Mesodermal cell (in vitro differentiated cells): ENCODE measurements at regions not wholly inside any gene's neighbourhood (a gene's known extent, or its start where the extent isn't known, plus 50 kb on each side); places are given as distances from the start of the nearest gene placed in this dataset.
"Not testable (repeated sequence)": the region's sequence is repeated elsewhere in the genome, so short reads cannot be mapped to it uniquely, and the experiment has no call there.

Source experiments
- H3K27ac ChIP-seq: 2 replicates; pipeline ENCODE4 v1.7.0; 2013; ENCODE audit warnings: mild to moderate bottlenecking, low read depth, low read length, moderate library complexity; ENCODE audit not compliant: severe bottlenecking
- H3K36me3 ChIP-seq: 2 replicates; pipeline ENCODE4 v1.7.1; 2013; ENCODE audit warnings: mild to moderate bottlenecking, low read length, moderate library complexity; ENCODE audit not compliant: control insufficient read depth, insufficient read depth
- H3K4me1 ChIP-seq: one replicate; pipeline ENCODE4 v1.7.1; 2013; ENCODE audit warnings: mild to moderate bottlenecking, low read length; ENCODE audit not compliant: insufficient read depth, control insufficient read depth, poor library complexity, severe bottlenecking
- H3K4me3 ChIP-seq: 2 replicates; pipeline ENCODE4 v1.7.0; 2013; ENCODE audit warnings: low read length, control low read depth, mild to moderate bottlenecking; ENCODE audit not compliant: insufficient read depth, poor library complexity, severe bottlenecking; ENCODE audit errors: extremely low read depth
- H3K9me3 ChIP-seq: 2 replicates; pipeline ENCODE4 v1.7.1; 2013; ENCODE audit warnings: mild to moderate bottlenecking, low read length, moderate library complexity; ENCODE audit not compliant: control insufficient read depth
- WGBS, 2 experiments: methylation state at CpG; one replicate each; pipeline ENCODE4 v1.1.5; 2013; ENCODE audit warnings: missing lambda C conversion rate in 2 of 2; ENCODE audit not compliant: insufficient coverage in 2 of 2; 5-methylcytosine and 5-hydroxymethylcytosine counted together

GRCh38 chr9:102767076-102767475 is 228.1 kb upstream of the CYLC2 start:
- no peaks in the 10 kb centered on the region for H3K36me3 ChIP-seq
- no CpG with 5 or more reads among the region's 4 CpGs for WGBS, 2 experiments
- no peaks in the 10 kb centered on the region for H3K4me1 ChIP-seq
- H3K27ac ChIP-seq = no peak overlapping the region
- no peaks in the 10 kb centered on the region for H3K9me3 ChIP-seq
- H3K4me3 ChIP-seq = no peak overlapping the region

- 75 to 86% methylated on average over 1 of the region's 1 CpG for WGBS, 2 experiments
- no peaks in the 10 kb centered on the region for H3K4me1 ChIP-seq
- H3K4me3 ChIP-seq = no peak overlapping the region
- H3K27ac ChIP-seq = no peak overlapping the region
- H3K36me3 ChIP-seq = no peaks in the 10 kb centered on the region
- H3K9me3 ChIP-seq = peaks cover 5% of the 10 kb centered on the region
Observed at GRCh38 chr9:102740578-102740977, 254.6 kb upstream of the CYLC2 start.

GRCh38 chr9:102728946-102729345 is 266.2 kb upstream of the CYLC2 start:
- WGBS, 2 experiments = 78 to 95% methylated on average over 6 of the region's 6 CpGs

GRCh38 chr9:102714184-102714583 is 280.9 kb upstream of the CYLC2 start:
- Histone ChIP-seq H3K36me3 (no peaks in the 10 kb centered on the region), H3K27ac (no peak overlapping the region), H3K4me1 (no peaks in the 10 kb centered on the region), H3K9me3 (peaks cover 12% of the 10 kb centered on the region), H3K4me3 (no peak overlapping the region)
- no CpG with 5 or more reads among the region's 3 CpGs for WGBS, 2 experiments

More at GRCh38 chr9:102728946-102729345, 266.2 kb upstream of the CYLC2 start:
- Histone ChIP-seq H3K36me3 (no peaks in the 10 kb centered on the region), H3K27ac (no peak overlapping the region), H3K4me3 (no peak overlapping the region), H3K4me1 (no peaks in the 10 kb centered on the region), H3K9me3 (peaks cover 12% of the 10 kb centered on the region)

- 84% methylated on average over 6 of the region's 8 CpGs for WGBS, 2 experiments
- peaks cover 12% of the 10 kb centered on the region for H3K9me3 ChIP-seq
- not testable (repeated sequence) for H3K4me1 ChIP-seq, H3K4me3 ChIP-seq, H3K36me3 ChIP-seq, H3K27ac ChIP-seq
Observed at GRCh38 chr9:102712910-102713309, 282.2 kb upstream of the CYLC2 start.

GRCh38 chr9:102700936-102701335 is 294.2 kb upstream of the CYLC2 start:
- Histone ChIP-seq H3K27ac (no peak overlapping the region), H3K9me3 (peaks cover 15% of the 10 kb centered on the region), H3K4me1 (no peaks in the 10 kb centered on the region), H3K4me3 (no peak overlapping the region), H3K36me3 (no peaks in the 10 kb centered on the region)
- WGBS, 2 experiments = 76 to 100% methylated on average over 2 to 3 of the region's 5 CpGs

GRCh38 chr9:102669220-102669619 is 325.9 kb upstream of the CYLC2 start:
- H3K4me3 ChIP-seq = no peak overlapping the region
- WGBS, 2 experiments = 61 to 66% methylated on average over 2 to 3 of the region's 3 CpGs
- no peaks in the 10 kb centered on the region for H3K36me3 ChIP-seq
- no peak overlapping the region for H3K27ac ChIP-seq
- no peaks in the 10 kb centered on the region for H3K4me1 ChIP-seq
- H3K9me3 ChIP-seq = peaks cover 15% of the 10 kb centered on the region

GRCh38 chr9:102652471-102652870 is 342.7 kb upstream of the CYLC2 start:
- WGBS, 2 experiments = 72 to 81% methylated on average over 5 of the region's 5 CpGs

GRCh38 chr9:102650896-102651295 is 344.2 kb upstream of the CYLC2 start:
- Histone ChIP-seq H3K36me3 (no peaks in the 10 kb centered on the region), H3K27ac (no peak overlapping the region), H3K9me3 (no peaks in the 10 kb centered on the region), H3K4me1 (no peaks in the 10 kb centered on the region), H3K4me3 (no peak overlapping the region)
- WGBS, 2 experiments = no CpG with 5 or more reads among the region's 2 CpGs

More at GRCh38 chr9:102652471-102652870, 342.7 kb upstream of the CYLC2 start:
- no peak overlapping the region for H3K27ac ChIP-seq
- H3K4me1 ChIP-seq = no peaks in the 10 kb centered on the region
- no peaks in the 10 kb centered on the region for H3K36me3 ChIP-seq
- H3K4me3 ChIP-seq = no peak overlapping the region
- no peaks in the 10 kb centered on the region for H3K9me3 ChIP-seq

- no peaks in the 10 kb centered on the region for H3K36me3 ChIP-seq
- no peak overlapping the region for H3K27ac ChIP-seq
- no peaks in the 10 kb centered on the region for H3K9me3 ChIP-seq
- no peak overlapping the region for H3K4me3 ChIP-seq
- no peaks in the 10 kb centered on the region for H3K4me1 ChIP-seq
- no CpG with 5 or more reads among the region's 1 CpG for WGBS, 2 experiments
Observed at GRCh38 chr9:102642651-102643050, 352.5 kb upstream of the CYLC2 start.

- Histone ChIP-seq H3K4me3 (no peak overlapping the region), H3K9me3 (peaks cover 3% of the 10 kb centered on the region), H3K36me3 (no peaks in the 10 kb centered on the region), H3K4me1 (no peaks in the 10 kb centered on the region), H3K27ac (no peak overlapping the region)
Observed at GRCh38 chr9:102631559-102631958, 363.6 kb upstream of the CYLC2 start.
